ENCODE measurements at regions not wholly inside any gene's neighbourhood (a gene's known extent, or its start where the extent isn't known, plus 50 kb on each side); places are given as distances from the start of the nearest gene placed in this dataset.

- ATAC-seq (no peak), DNase-seq (ENCODE audit: low spot score) (no peak)
- ChIA-PET CTCF (no interaction called here), POLR2A (interaction anchor here (0.5 kb wide), 1 partner anchor 12 kb away, joined by 3 read pairs; no protein-coding TSS in a partner anchor)
- Mint-ChIP-seq H3K4me3 (no peak overlapping the region), H3K27ac (no peak overlapping the region), H3K27me3 (ENCODE audit: low read depth) (no peaks in the 10 kb centered on the region), H3K36me3 (no peaks in the 10 kb centered on the region), H3K4me1 (peaks cover 9% of the 10 kb centered on the region), H3K9me3 (no peaks in the 10 kb centered on the region)
- TF ChIP-seq TEAD4 (CRISPR knock-in tag; IDR thresholded peaks at IDR 0.05) (no peak), ESRRA (CRISPR knock-in tag; IDR thresholded peaks at IDR 0.05; ENCODE audit: borderline replicate concordance) (no peak)
These were observed 167.8 kb upstream of the EDNRA start for GRCh38 chr4:147313108-147313507.

DNA sequence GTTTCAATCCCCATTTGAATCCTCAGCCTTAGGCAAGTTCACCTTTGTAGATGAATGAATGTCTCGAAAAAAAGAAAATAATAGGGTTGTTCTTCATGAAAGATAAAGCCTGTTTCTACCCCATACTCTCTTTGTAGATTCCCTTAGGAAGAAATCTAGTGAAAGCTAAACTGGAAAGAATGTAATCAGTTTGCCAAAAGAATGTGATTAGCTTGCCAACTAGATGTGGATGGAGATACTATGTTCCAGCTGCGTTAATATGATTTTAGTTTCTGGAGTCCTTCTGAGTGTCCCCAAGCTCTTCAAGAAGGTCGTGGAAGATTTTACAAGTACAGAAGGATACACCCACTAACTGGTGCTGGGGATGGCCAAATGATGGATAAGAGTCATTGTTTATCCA is 162.3 kb upstream of the EDNRA start:
- Mint-ChIP-seq H3K27me3 (ENCODE audit: low read depth) (no peaks in the 10 kb centered on the region; the same call in 1 of the 2 replicates), H3K4me1 (no peaks in the 10 kb centered on the region), H3K9me3 (peaks cover 6% of the 10 kb centered on the region), H3K36me3 (no peaks in the 10 kb centered on the region), H3K27ac (no peak overlapping the region), H3K4me3 (no peak overlapping the region)
- DNase-seq (ENCODE audit: low spot score) = no peak
- POLR2A ChIA-PET = no interaction called here
- ATAC-seq = no peak
- TF ChIP-seq TEAD4 (CRISPR knock-in tag; IDR thresholded peaks at IDR 0.05) = no peak
- TF ChIP-seq NR2C2 (CRISPR knock-in tag; IDR thresholded peaks at IDR 0.05) = no peak
- CTCF ChIA-PET = no interaction called here

- H3K9me3 Mint-ChIP-seq = peaks cover 6% of the 10 kb centered on the region
- no peak for DNase-seq (ENCODE audit: low spot score)
- no peak overlapping the region for H3K4me3 Mint-ChIP-seq
- CTCF ChIA-PET = no interaction called here
- H3K4me1 Mint-ChIP-seq = no peaks in the 10 kb centered on the region
- H3K27me3 Mint-ChIP-seq (ENCODE audit: low read depth) = no peaks in the 10 kb centered on the region; the same call in 1 of the 2 replicates
- no peak overlapping the region for H3K27ac Mint-ChIP-seq
- no peak for ATAC-seq
- TF ChIP-seq ZNF396 (CRISPR knock-in tag; IDR thresholded peaks at IDR 0.05; ENCODE audit: borderline replicate concordance) (no peak), RELA (CRISPR knock-in tag; IDR thresholded peaks at IDR 0.05; ENCODE audit: borderline replicate concordance) (no peak), GABPB1 (CRISPR knock-in tag; IDR thresholded peaks at IDR 0.05) (no peak), JUN (CRISPR knock-in tag; IDR thresholded peaks at IDR 0.05) (no peak), ZNF138 (CRISPR knock-in tag; conservative IDR thresholded peaks at IDR 0.05) (no peak), ZNF263 (CRISPR knock-in tag; IDR thresholded peaks at IDR 0.05; ENCODE audit: low read depth) (no peak), TP53 (CRISPR knock-in tag; IDR thresholded peaks at IDR 0.05) (no peak), CREM (CRISPR knock-in tag; IDR thresholded peaks at IDR 0.05) (no peak), E2F4 (CRISPR knock-in tag; IDR thresholded peaks at IDR 0.05; ENCODE audit: borderline replicate concordance, low read depth) (no peak), ZSCAN18 (CRISPR knock-in tag; IDR thresholded peaks at IDR 0.05) (no peak), FOXJ3 (CRISPR knock-in tag; IDR thresholded peaks at IDR 0.05; ENCODE audit: borderline replicate concordance) (no peak), TEAD1 (CRISPR knock-in tag; IDR thresholded peaks at IDR 0.05) (no peak)
- TF ChIP-seq, protein P1, sequence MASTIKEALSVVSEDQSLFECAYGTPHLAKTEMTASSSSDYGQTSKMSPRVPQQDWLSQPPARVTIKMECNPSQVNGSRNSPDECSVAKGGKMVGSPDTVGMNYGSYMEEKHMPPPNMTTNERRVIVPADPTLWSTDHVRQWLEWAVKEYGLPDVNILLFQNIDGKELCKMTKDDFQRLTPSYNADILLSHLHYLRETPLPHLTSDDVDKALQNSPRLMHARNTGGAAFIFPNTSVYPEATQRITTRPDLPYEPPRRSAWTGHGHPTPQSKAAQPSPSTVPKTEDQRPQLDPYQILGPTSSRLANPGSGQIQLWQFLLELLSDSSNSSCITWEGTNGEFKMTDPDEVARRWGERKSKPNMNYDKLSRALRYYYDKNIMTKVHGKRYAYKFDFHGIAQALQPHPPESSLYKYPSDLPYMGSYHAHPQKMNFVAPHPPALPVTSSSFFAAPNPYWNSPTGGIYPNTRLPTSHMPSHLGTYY (CRISPR knock-in tag; IDR thresholded peaks at IDR 0.05) = no peak
- TF ChIP-seq, protein P2, sequence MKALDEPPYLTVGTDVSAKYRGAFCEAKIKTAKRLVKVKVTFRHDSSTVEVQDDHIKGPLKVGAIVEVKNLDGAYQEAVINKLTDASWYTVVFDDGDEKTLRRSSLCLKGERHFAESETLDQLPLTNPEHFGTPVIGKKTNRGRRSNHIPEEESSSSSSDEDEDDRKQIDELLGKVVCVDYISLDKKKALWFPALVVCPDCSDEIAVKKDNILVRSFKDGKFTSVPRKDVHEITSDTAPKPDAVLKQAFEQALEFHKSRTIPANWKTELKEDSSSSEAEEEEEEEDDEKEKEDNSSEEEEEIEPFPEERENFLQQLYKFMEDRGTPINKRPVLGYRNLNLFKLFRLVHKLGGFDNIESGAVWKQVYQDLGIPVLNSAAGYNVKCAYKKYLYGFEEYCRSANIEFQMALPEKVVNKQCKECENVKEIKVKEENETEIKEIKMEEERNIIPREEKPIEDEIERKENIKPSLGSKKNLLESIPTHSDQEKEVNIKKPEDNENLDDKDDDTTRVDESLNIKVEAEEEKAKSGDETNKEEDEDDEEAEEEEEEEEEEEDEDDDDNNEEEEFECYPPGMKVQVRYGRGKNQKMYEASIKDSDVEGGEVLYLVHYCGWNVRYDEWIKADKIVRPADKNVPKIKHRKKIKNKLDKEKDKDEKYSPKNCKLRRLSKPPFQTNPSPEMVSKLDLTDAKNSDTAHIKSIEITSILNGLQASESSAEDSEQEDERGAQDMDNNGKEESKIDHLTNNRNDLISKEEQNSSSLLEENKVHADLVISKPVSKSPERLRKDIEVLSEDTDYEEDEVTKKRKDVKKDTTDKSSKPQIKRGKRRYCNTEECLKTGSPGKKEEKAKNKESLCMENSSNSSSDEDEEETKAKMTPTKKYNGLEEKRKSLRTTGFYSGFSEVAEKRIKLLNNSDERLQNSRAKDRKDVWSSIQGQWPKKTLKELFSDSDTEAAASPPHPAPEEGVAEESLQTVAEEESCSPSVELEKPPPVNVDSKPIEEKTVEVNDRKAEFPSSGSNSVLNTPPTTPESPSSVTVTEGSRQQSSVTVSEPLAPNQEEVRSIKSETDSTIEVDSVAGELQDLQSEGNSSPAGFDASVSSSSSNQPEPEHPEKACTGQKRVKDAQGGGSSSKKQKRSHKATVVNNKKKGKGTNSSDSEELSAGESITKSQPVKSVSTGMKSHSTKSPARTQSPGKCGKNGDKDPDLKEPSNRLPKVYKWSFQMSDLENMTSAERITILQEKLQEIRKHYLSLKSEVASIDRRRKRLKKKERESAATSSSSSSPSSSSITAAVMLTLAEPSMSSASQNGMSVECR (CRISPR knock-in tag; IDR thresholded peaks at IDR 0.05; ENCODE audit: borderline replicate concordance) = no peak
- TF ChIP-seq, protein P3, sequence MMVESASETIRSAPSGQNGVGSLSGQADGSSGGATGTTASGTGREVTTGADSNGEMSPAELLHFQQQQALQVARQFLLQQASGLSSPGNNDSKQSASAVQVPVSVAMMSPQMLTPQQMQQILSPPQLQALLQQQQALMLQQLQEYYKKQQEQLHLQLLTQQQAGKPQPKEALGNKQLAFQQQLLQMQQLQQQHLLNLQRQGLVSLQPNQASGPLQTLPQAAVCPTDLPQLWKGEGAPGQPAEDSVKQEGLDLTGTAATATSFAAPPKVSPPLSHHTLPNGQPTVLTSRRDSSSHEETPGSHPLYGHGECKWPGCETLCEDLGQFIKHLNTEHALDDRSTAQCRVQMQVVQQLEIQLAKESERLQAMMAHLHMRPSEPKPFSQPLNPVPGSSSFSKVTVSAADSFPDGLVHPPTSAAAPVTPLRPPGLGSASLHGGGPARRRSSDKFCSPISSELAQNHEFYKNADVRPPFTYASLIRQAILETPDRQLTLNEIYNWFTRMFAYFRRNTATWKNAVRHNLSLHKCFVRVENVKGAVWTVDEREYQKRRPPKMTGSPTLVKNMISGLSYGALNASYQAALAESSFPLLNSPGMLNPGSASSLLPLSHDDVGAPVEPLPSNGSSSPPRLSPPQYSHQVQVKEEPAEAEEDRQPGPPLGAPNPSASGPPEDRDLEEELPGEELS (CRISPR knock-in tag; IDR thresholded peaks at IDR 0.05) = no peak
- POLR2A ChIA-PET = no interaction called here
- no peaks in the 10 kb centered on the region for H3K36me3 Mint-ChIP-seq
These were observed 155.3 kb upstream of the EDNRA start for GRCh38 chr4:147325571-147325981.

All from WTC11 (cell line).